ENCODE measurements at regions not wholly inside any gene's neighbourhood (a gene's known extent, or its start where the extent isn't known, plus 50 kb on each side); places are given as distances from the start of the nearest gene placed in this dataset.

DNA sequence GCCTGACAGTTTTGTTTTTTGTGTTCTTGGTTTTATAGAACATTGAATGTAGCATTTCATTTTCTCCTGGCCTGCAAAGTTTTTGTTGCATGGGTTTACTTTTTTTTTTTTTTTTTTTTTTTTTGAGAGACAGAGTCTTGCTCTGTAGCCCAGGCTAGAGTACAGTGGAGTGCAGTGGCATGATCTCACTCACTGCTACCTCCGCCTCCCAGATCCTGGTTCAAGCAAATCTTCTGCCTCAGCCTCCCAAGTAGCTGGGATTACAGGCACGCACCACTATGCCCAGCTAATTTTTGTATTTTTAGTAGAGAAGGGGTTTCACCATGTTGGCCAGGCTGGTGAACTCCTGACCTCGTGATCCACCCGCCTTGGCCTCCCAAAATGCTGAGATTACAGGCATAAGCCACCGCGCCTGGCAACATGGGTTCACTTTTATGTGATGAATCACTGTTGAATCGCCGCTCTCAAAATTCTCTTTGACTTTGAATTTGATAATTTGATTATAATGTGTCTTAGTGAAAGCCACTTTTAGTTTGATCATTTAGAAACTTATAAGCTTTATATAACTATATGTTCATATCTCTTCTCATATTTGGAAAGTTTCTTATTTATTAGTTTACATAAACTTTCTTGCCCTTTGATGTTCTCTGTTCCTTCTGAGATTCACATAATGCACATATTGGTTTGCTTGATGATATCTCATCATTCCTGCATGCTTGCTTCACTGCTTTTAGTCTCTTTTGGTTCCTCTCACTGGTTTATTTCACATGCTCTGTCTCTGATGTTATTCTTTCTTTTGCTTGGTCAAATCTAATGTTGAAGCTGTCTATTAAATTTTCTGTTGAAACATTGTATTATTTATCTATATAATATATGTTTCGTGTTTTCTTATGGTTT lies 589.0 kb upstream of the CNTN5 start:
- Histone ChIP-seq H3K79me2 (ENCODE audit: control insufficient read depth, low read length) (no peaks in the 10 kb centered on the region), H3K4me2 (ENCODE audit: low read length) (no peak overlapping the region), H3K4me3 (ENCODE audit: low read length) (no peak overlapping the region), H3K36me3 (ENCODE audit: control insufficient read depth, low read length) (no peaks in the 10 kb centered on the region), H3K9me2 (replicated peaks; ENCODE audit: control insufficient read depth, low read length) (no peaks in the 10 kb centered on the region), H4K20me1 (ENCODE audit: control insufficient read depth, insufficient read depth, low read depth, low read length) (no peaks in the 10 kb centered on the region), H3K4me1 (ENCODE audit: control insufficient read depth, low read length) (no peaks in the 10 kb centered on the region), H3K27ac (ENCODE audit: low read depth, low read length) (no peak overlapping the region), H3K27me3 (ENCODE audit: control insufficient read depth, low read length) (no peaks in the 10 kb centered on the region), H3F3A (ENCODE audit: control insufficient read depth, insufficient read depth) (no peaks in the 10 kb centered on the region), H3K9me3 (ENCODE audit: control insufficient read depth, insufficient read depth, low read length) (no peaks in the 10 kb centered on the region; the same call in 1 of the 2 replicates)
- TF ChIP-seq EZH2phosphoT487 (IDR thresholded peaks at IDR 0.05; ENCODE audit: borderline replicate concordance, low read length): no peak
- TF ChIP-seq, protein P1, sequence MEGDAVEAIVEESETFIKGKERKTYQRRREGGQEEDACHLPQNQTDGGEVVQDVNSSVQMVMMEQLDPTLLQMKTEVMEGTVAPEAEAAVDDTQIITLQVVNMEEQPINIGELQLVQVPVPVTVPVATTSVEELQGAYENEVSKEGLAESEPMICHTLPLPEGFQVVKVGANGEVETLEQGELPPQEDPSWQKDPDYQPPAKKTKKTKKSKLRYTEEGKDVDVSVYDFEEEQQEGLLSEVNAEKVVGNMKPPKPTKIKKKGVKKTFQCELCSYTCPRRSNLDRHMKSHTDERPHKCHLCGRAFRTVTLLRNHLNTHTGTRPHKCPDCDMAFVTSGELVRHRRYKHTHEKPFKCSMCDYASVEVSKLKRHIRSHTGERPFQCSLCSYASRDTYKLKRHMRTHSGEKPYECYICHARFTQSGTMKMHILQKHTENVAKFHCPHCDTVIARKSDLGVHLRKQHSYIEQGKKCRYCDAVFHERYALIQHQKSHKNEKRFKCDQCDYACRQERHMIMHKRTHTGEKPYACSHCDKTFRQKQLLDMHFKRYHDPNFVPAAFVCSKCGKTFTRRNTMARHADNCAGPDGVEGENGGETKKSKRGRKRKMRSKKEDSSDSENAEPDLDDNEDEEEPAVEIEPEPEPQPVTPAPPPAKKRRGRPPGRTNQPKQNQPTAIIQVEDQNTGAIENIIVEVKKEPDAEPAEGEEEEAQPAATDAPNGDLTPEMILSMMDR (IDR thresholded peaks at IDR 0.05; ENCODE audit: low read depth, low read length, poor library complexity, severe bottlenecking): no peak

DNA sequence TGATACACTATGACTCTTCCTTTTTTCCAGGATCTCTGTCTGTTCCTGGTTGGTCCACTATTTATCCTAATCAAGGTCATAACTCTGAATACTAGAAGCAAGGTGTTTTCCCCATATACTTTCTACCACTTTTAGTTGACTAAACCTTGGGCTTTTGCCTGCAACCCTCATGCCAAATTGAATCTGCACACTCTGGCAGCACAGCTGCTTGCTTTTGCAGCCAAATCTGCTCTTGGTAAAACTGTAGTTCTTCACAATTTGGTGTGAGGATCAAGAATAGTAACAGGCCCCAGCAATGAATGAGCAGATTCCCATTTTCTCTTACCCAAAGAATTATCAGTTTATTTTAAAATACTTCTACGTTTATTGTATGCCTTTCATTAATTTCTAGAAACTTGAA lies 586.5 kb upstream of the CNTN5 start:
- H3K27me3 ChIP-seq (ENCODE audit: control insufficient read depth, low read length): no peaks in the 10 kb centered on the region
- H3K4me1 ChIP-seq (ENCODE audit: control insufficient read depth, low read length): no peaks in the 10 kb centered on the region
- no peak overlapping the region for H3K4me2 ChIP-seq (ENCODE audit: low read length)
- no peak for TF ChIP-seq EZH2phosphoT487 (IDR thresholded peaks at IDR 0.05; ENCODE audit: borderline replicate concordance, low read length)
- TF ChIP-seq, protein P1 (IDR thresholded peaks at IDR 0.05; ENCODE audit: low read depth, low read length, poor library complexity, severe bottlenecking): no peak
- no peaks in the 10 kb centered on the region for H4K20me1 ChIP-seq (ENCODE audit: control insufficient read depth, insufficient read depth, low read depth, low read length)
- H3K4me3 ChIP-seq (ENCODE audit: low read length): no peak overlapping the region
- H3K79me2 ChIP-seq (ENCODE audit: control insufficient read depth, low read length): no peaks in the 10 kb centered on the region
- no peaks in the 10 kb centered on the region for H3K9me3 ChIP-seq (ENCODE audit: control insufficient read depth, insufficient read depth, low read length)
- H3K9me2 ChIP-seq (replicated peaks; ENCODE audit: control insufficient read depth, low read length): no peaks in the 10 kb centered on the region
- H3K36me3 ChIP-seq (ENCODE audit: control insufficient read depth, low read length): no peaks in the 10 kb centered on the region
- no peaks in the 10 kb centered on the region for H3F3A ChIP-seq (ENCODE audit: control insufficient read depth, insufficient read depth)
- H3K27ac ChIP-seq (ENCODE audit: low read depth, low read length): no peak overlapping the region

DNA sequence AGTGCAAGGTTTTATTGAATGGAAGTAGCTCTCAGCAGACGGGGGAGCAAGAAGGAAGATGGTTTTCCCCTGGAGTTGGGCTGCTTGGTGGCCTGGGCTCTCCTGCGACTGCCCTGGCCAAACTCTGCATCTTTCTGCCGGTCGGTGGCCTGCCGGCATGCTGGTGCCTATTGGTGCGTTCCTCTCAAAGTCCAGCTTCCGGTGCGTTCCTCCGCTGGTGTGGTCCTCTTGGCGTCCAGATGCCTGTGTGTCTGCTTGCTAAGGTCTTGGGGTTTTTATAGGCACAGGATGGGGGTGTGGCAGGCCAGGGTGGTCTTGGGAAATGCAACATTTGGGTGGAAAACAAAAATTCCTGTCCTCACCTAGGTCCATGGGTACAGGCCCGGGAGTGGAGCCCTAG lies 567.4 kb upstream of the CNTN5 start:
- no peaks in the 10 kb centered on the region for H3K9me2 ChIP-seq (replicated peaks; ENCODE audit: control insufficient read depth, low read length)

More for the DNA sequence above, 567.4 kb upstream of the CNTN5 start:
- Histone ChIP-seq H3K9me3 (ENCODE audit: control insufficient read depth, insufficient read depth, low read length) (no peaks in the 10 kb centered on the region; the same call in 1 of the 2 replicates), H3K4me2 (ENCODE audit: low read length) (no peak overlapping the region), H3K27me3 (ENCODE audit: control insufficient read depth, low read length) (no peaks in the 10 kb centered on the region), H4K20me1 (ENCODE audit: control insufficient read depth, insufficient read depth, low read depth, low read length) (no peaks in the 10 kb centered on the region), H3K4me1 (ENCODE audit: control insufficient read depth, low read length) (no peaks in the 10 kb centered on the region), H3K4me3 (ENCODE audit: low read length) (no peak overlapping the region), H3F3A (ENCODE audit: control insufficient read depth, insufficient read depth) (no peaks in the 10 kb centered on the region), H3K27ac (ENCODE audit: low read depth, low read length) (no peak overlapping the region), H3K79me2 (ENCODE audit: control insufficient read depth, low read length) (no peaks in the 10 kb centered on the region), H3K36me3 (ENCODE audit: control insufficient read depth, low read length) (no peaks in the 10 kb centered on the region)
- TF ChIP-seq, protein P1 (IDR thresholded peaks at IDR 0.05; ENCODE audit: low read depth, low read length, poor library complexity, severe bottlenecking): no peak
- no peak for TF ChIP-seq EZH2phosphoT487 (IDR thresholded peaks at IDR 0.05; ENCODE audit: borderline replicate concordance, low read length)
